Lung (tissue), 11 donors: ENCODE measurements at regions not wholly inside any gene's neighbourhood (a gene's known extent, or its start where the extent isn't known, plus 50 kb on each side); places are given as distances from the start of the nearest gene placed in this dataset.

Experiments
- ATAC-seq: fragments of 200-7000 bp; cut with Tn5 transposase; one replicate; pipeline ENCODE4 v1.9.1; 2020; ENCODE audit warnings: moderate number of reproducible peaks; ENCODE audit not compliant: insufficient read depth, low FRiP score
- DNase-seq, 3 donors: peaks; one replicate each; pipeline ENCODE4 v3.0.0-alpha.2; 2013 to 2017
- H3K27ac ChIP-seq, 2 donors: one replicate each; pipeline ENCODE4 v1.5.1; 2013; ENCODE audit warnings: mild to moderate bottlenecking in 2 of 2, moderate library complexity in 2 of 2, control low read depth in 1 of 2, inconsistent platforms in 1 of 2, low read depth in 1 of 2, low read length in 1 of 2
- H3K27me3 ChIP-seq, 3 donors: one replicate each; pipeline ENCODE4 v1.5.1; 2013; ENCODE audit warnings: low read length in 2 of 3; ENCODE audit not compliant: control insufficient read depth in 3 of 3, insufficient read depth in 3 of 3
- H3K36me3 ChIP-seq, 4 donors: one replicate each; pipeline ENCODE4 v1.5.1; 2013; ENCODE audit warnings: low read length in 4 of 4, mild to moderate bottlenecking in 1 of 4, moderate library complexity in 1 of 4; ENCODE audit not compliant: control insufficient read depth in 4 of 4, insufficient read depth in 4 of 4
- H3K4me1 ChIP-seq, 5 donors: one replicate each; pipeline ENCODE4 v1.5.1; 2013; ENCODE audit warnings: low read length in 5 of 5, mild to moderate bottlenecking in 2 of 5, moderate library complexity in 1 of 5; ENCODE audit not compliant: control insufficient read depth in 5 of 5, insufficient read depth in 5 of 5
- H3K4me3 ChIP-seq: one replicate; pipeline ENCODE4 v1.5.1; 2013; ENCODE audit warnings: mild to moderate bottlenecking, control low read depth, moderate library complexity
- H3K9ac ChIP-seq, 2 donors: one replicate each; pipeline ENCODE4 v1.5.1; 2013; ENCODE audit warnings: low read length in 2 of 2, control low read depth in 1 of 2; ENCODE audit not compliant: insufficient read depth in 1 of 2
- H3K9me3 ChIP-seq, 4 donors: one replicate each; pipeline ENCODE4 v1.5.1; 2013; ENCODE audit warnings: low read length in 3 of 4, mild to moderate bottlenecking in 1 of 4, moderate library complexity in 1 of 4; ENCODE audit not compliant: control insufficient read depth in 4 of 4, insufficient read depth in 3 of 4
- WGBS, 2 donors: extraction: QIAGEN DNeasy Blood & Tissue Kit; methylation state at CpG; one replicate each; pipeline ENCODE4 v1.1.7; 2013; 5-methylcytosine and 5-hydroxymethylcytosine counted together
- TF ChIP-seq, protein P1 (sequence below): IDR thresholded peaks from 2 replicates; pipeline ENCODE4 v1.5.1; 2012; ENCODE audit warnings: mild to moderate bottlenecking; ENCODE audit errors: control extremely low read depth, extremely low read depth
- donor health status: control.
- donor health status: control.
- donor health status: Bipolar disorder and iron deficiency.
- donor health status: healthy.
- donor health status: DM: yes; HTN: yes; CAD: no.

DNA sequence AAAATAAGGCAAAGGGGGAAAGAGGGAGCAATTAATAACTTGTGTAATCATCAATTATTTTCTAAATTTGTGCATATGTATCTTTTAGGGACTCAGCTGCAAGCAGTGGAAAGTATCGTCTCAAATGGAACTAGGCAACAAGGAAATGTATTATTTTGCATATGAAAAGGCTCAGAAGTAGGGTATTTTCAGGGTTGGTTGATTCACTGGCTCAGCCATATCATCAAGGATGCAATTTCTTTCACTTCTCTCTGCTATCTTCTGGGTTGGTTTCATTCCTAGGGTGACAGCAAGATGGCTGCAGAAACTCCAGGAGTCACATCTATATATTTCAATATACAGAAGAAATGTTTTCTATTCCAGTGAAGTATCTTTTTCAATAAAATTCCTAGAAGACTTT lies 509.8 kb downstream of the DMAC1 start:
- DNase-seq (no peak), ATAC-seq (no peak)
- WGBS, 2 donors, result 91 to 100% methylated on average over 1 of the region's 1 CpG
- Histone ChIP-seq H3K27me3 (no peaks in the 10 kb centered on the region), H3K4me3 (no peak overlapping the region), H3K4me1 (peaks cover 0 to 8% (median 0%) of the 10 kb centered on the region in 5 donors), H3K9me3 (no peaks in the 10 kb centered on the region), H3K36me3 (no peaks in the 10 kb centered on the region), H3K27ac (no peak overlapping the region), H3K9ac (no peak overlapping the region)
- TF ChIP-seq, protein P1, sequence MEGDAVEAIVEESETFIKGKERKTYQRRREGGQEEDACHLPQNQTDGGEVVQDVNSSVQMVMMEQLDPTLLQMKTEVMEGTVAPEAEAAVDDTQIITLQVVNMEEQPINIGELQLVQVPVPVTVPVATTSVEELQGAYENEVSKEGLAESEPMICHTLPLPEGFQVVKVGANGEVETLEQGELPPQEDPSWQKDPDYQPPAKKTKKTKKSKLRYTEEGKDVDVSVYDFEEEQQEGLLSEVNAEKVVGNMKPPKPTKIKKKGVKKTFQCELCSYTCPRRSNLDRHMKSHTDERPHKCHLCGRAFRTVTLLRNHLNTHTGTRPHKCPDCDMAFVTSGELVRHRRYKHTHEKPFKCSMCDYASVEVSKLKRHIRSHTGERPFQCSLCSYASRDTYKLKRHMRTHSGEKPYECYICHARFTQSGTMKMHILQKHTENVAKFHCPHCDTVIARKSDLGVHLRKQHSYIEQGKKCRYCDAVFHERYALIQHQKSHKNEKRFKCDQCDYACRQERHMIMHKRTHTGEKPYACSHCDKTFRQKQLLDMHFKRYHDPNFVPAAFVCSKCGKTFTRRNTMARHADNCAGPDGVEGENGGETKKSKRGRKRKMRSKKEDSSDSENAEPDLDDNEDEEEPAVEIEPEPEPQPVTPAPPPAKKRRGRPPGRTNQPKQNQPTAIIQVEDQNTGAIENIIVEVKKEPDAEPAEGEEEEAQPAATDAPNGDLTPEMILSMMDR, result no peak

DNA sequence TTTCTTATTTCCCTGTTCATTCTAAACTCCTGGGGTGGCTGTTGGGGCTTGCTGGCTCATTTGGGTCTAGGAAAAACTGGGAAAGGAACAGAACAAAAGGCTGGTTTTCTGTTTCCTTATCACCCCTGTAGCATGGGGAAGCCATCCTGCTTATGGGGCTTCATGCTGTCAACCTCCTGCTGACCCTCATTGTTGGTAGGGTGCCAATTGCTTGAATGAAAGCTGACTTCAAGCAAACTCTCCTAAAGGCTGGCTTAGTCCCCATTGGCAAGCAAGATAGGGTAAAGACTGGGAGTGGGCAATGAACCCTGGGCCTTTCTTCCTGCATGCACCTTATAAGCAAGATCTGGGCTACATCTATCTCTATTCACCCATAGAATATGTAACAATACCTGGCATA lies 511.6 kb downstream of the DMAC1 start:
- no peak overlapping the region for H3K27ac ChIP-seq
- peaks cover 0 to 8% (median 0%) of the 10 kb centered on the region in 5 donors for H3K4me1 ChIP-seq
- H3K4me3 ChIP-seq, result no peak overlapping the region
- DNase-seq (peak in 2 of 3 donors; percentile 54 to 56), ATAC-seq (no peak)
- no peaks in the 10 kb centered on the region for H3K36me3 ChIP-seq
- H3K9me3 ChIP-seq, result peaks cover 0 to 2% (median 0%) of the 10 kb centered on the region in 4 donors
- H3K27me3 ChIP-seq, result no peaks in the 10 kb centered on the region
- TF ChIP-seq, protein P1, result no peak
- H3K9ac ChIP-seq, result no peak overlapping the region

DNA sequence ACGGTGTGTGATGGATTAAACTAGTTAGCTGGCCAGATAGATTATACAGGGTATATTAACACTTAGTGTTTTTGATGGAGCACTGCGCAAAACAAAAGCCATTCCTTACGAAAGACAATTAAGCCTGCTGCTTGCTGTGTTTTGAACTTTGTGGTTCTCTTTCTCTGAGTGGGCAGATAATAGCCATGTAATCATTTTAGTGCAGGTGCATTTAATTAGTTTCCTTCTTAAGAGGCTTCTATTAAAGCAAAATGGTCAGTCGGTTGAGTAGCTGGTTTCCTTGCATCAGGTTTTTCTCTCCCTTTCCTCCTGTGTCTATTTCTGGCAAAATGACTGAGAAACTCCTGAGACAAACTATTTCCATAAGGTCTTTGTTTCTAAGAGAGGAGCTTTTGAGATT lies 512.5 kb downstream of the DMAC1 start:
- Histone ChIP-seq H3K36me3 (no peaks in the 10 kb centered on the region), H3K27me3 (no peaks in the 10 kb centered on the region), H3K9ac (no peak overlapping the region), H3K27ac (no peak overlapping the region), H3K4me3 (no peak overlapping the region), H3K4me1 (peaks cover 0 to 8% (median 0%) of the 10 kb centered on the region in 5 donors), H3K9me3 (peaks cover 0 to 2% (median 0%) of the 10 kb centered on the region in 4 donors)
- ATAC-seq (no peak), DNase-seq (no peak)
- TF ChIP-seq, protein P1, result no peak
- WGBS, 2 donors, result 80 to 85% methylated on average over 4 of the region's 4 CpGs

DNA sequence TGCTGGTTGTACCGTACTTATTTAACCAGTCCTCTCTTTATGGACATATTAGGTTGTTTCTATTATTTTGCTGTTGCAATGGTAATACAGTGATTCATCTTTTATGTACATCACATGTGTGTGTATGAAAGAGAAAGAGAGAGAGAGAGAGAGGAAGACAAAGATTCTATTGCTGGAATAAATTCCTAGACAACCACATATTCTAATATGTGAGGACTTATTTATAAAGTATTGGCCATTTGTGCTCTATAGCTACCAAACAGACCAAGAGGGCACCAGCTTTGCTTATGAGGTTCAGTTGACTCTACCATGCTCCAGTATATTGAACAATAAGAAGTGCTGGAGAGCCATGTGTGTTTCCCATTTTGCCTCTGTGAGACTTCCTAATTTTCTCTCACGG lies 513.5 kb downstream of the DMAC1 start:
- no peak for ATAC-seq
- TF ChIP-seq, protein P1, result no peak
- Histone ChIP-seq H3K9ac (no peak overlapping the region), H3K9me3 (peaks cover 0 to 2% (median 0%) of the 10 kb centered on the region in 4 donors), H3K27ac (no peak overlapping the region), H3K36me3 (no peaks in the 10 kb centered on the region), H3K4me1 (peaks cover 0 to 8% (median 0%) of the 10 kb centered on the region in 5 donors), H3K4me3 (no peak overlapping the region), H3K27me3 (no peaks in the 10 kb centered on the region)
- 88 to 98% methylated on average over 2 of the region's 2 CpGs for WGBS, 2 donors
- no peak for DNase-seq
